HepG2 (cell line): ENCODE measurements at regions not wholly inside any gene's neighbourhood (a gene's known extent, or its start where the extent isn't known, plus 50 kb on each side); places are given as distances from the start of the nearest gene placed in this dataset.

Experiments
- ATAC-seq: fragments of 200-7000 bp; cut with Tn5 transposase; 3 replicates; pipeline ENCODE4 v1.9.1; 2020; ENCODE audit warnings: mild to moderate bottlenecking, moderate library complexity
- BruUV-seq: library from RNA; stranded (reverse); fragments of 400-500 nt; replicated peaks from 2 replicates; lab custom pipeline; 2021; lab: Mats Ljungman, UMichigan
- CTCF ChIA-PET: fragments of 300-600 bp; formaldehyde crosslinking; extraction: SDS; loops from one replicate; lab custom pipeline; 2021; ENCODE audit warnings: low total read pairs, inconsistent platforms, low intra/inter-chr PET ratio; lab: Yijun Ruan, JAX
- POLR2A ChIA-PET: fragments of 350-600 bp; sonication (Branson Sonifier 250); formaldehyde crosslinking; loops from one replicate; lab custom pipeline; 2020; ENCODE audit warnings: antibody characterized with exemption, inconsistent platforms; lab: Yijun Ruan, JAX
- DNase-seq: peaks from one replicate; pipeline ENCODE4 v3.0.0-alpha.2; 2015; ENCODE audit warnings: low spot score
- FAIRE-seq: peaks from 3 replicates; lab custom pipeline; 2011; peaks lifted over from hg19 to GRCh38; lab: Jason Lieb, UNC
- H2AFZ ChIP-seq: one replicate; pipeline ENCODE4 v1.6.1; 2011; ENCODE audit warnings: low read length, inconsistent platforms
- H3K27ac ChIP-seq: fragments of 300-600 bp; 3 replicates; pipeline ENCODE4 v1.8.0; 2011; ENCODE audit warnings: mixed run types, mild to moderate bottlenecking, mixed read lengths, low read length, inconsistent platforms; ENCODE audit not compliant: insufficient read depth; ENCODE audit errors: extremely low read length
- H3K27me3 ChIP-seq, 2 experiments: fragments of 200-600 bp in 1 of 2; 2 replicates in 1 of 2; 3 replicates in 1 of 2; pipeline versions ENCODE4 v1.6.0 to v1.8.0; 2011; ENCODE audit warnings: low read length in 2 of 2, mild to moderate bottlenecking in 2 of 2, moderate library complexity in 2 of 2, inconsistent platforms in 1 of 2; ENCODE audit not compliant: insufficient read depth in 2 of 2, control insufficient read depth in 1 of 2
- H3K36me3 ChIP-seq, 2 experiments: fragments of 200-600 bp in 1 of 2; replicated peaks in 1 of 2; 2 replicates in 1 of 2; 3 replicates in 1 of 2; pipeline versions ENCODE4 v1.5.1 to v1.8.0; 2011; ENCODE audit warnings: low read length in 2 of 2, inconsistent platforms in 1 of 2; ENCODE audit not compliant: insufficient read depth in 2 of 2, control insufficient read depth in 1 of 2
- H3K4me1 ChIP-seq: 2 replicates; pipeline ENCODE4 v1.5.1; 2012; ENCODE audit warnings: low read length, inconsistent platforms; ENCODE audit not compliant: insufficient read depth
- H3K4me2 ChIP-seq: 2 replicates; pipeline ENCODE4 v1.6.0; 2011; ENCODE audit warnings: low read depth, low read length, inconsistent platforms
- H3K4me3 ChIP-seq, 3 experiments: fragments of 200-600 bp in 1 of 3; sonication (generic), shearing (Covaris generic) in 1 of 3; replicated peaks in 1 of 3; 2 replicates each; pipeline ENCODE4 v1.5.1; 2011 to 2016; ENCODE audit warnings: low read length in 3 of 3, inconsistent platforms in 2 of 3, low read depth in 2 of 3, mild to moderate bottlenecking in 2 of 3, control low read depth in 1 of 3, mixed read lengths in 1 of 3; ENCODE audit not compliant: insufficient read depth in 1 of 3
- H3K79me2 ChIP-seq: one replicate; pipeline ENCODE4 v1.6.1; 2011; ENCODE audit warnings: low read length, inconsistent platforms; ENCODE audit not compliant: insufficient read depth
- H3K9ac ChIP-seq: 2 replicates; pipeline ENCODE4 v1.6.0; 2011; ENCODE audit warnings: mild to moderate bottlenecking, low read depth, low read length, inconsistent platforms; ENCODE audit not compliant: insufficient read depth
- H3K9me3 ChIP-seq: 2 replicates; pipeline ENCODE4 v1.5.1; 2012; ENCODE audit warnings: mild to moderate bottlenecking, low read length
- H4K20me1 ChIP-seq: 2 replicates; pipeline ENCODE4 v1.6.0; 2011; ENCODE audit warnings: inconsistent platforms, mild to moderate bottlenecking, low read length, moderate library complexity; ENCODE audit not compliant: insufficient read depth
- ARNT ChIP-seq: fragments of 450-650 bp; IDR thresholded peaks from 2 replicates; pipeline ENCODE4 v1.6.1; 2017
- FOXM1 ChIP-seq: sonication (generic); formaldehyde crosslinking; IDR thresholded peaks from 2 replicates; pipeline ENCODE4 v1.5.0; 2020; ENCODE audit warnings: missing genetic modification reagents
- HDAC1 ChIP-seq: sonication (generic); formaldehyde crosslinking; IDR thresholded peaks from 2 replicates; pipeline ENCODE4 v1.5.1; 2020; ENCODE audit warnings: mild to moderate bottlenecking, missing genetic modification reagents
- HNRNPK ChIP-seq: fragments of 200-400 bp; formaldehyde crosslinking; IDR thresholded peaks from 2 replicates; pipeline ENCODE4 v1.6.1; 2018; ENCODE audit warnings: low read length, low read depth, moderate library complexity, mild to moderate bottlenecking; ENCODE audit not compliant: poor library complexity, severe bottlenecking
- MAFK ChIP-seq, 2 experiments: IDR thresholded peaks in 1 of 2; conservative IDR thresholded peaks in 1 of 2; 2 replicates each; pipeline ENCODE4 v1.6.1; 2011; ENCODE audit warnings: improper control_type of control experiment in 2 of 2, low read length in 2 of 2
- RBM22 ChIP-seq: fragments of 200-400 bp; formaldehyde crosslinking; optimal IDR thresholded peaks from 2 replicates; pipeline ENCODE3; 2017; ENCODE audit warnings: mild to moderate bottlenecking, low read length, moderate library complexity
- XBP1 ChIP-seq: sonication (generic); formaldehyde crosslinking; IDR thresholded peaks from 2 replicates; pipeline ENCODE4 v1.5.0; 2020; ENCODE audit warnings: missing genetic modification reagents
- WGBS: methylation state at CpG from one replicate; pipeline ENCODE4 v1.1.6; 2017; ENCODE audit warnings: low lambda C conversion rate; 5-methylcytosine and 5-hydroxymethylcytosine counted together
- in situ Hi-C: cut with HindIII; loops from 2 replicates; pipeline ENCODE4 v1.10.0; 2017; ENCODE audit warnings: low pct_unique_long_range_greater_than_20kb; ENCODE audit not compliant: extremely low pct_ligation_motif_present
- intact Hi-C: fragments of 100-400 bp; cut with micrococcal nuclease; formaldehyde crosslinking; loops from one replicate; pipeline ENCODE4 v1.10.0; 2022; ENCODE audit not compliant: unreplicated experiment
- TF ChIP-seq, protein P1 (sequence below): sonication (generic); formaldehyde crosslinking; conservative IDR thresholded peaks from 2 replicates; pipeline ENCODE4 v1.4.0; 2020; ENCODE audit warnings: missing genetic modification reagents
- TF ChIP-seq, protein P2 (sequence below): sonication (generic); formaldehyde crosslinking; IDR thresholded peaks from 2 replicates; pipeline ENCODE4 v1.4.0; 2020; ENCODE audit warnings: mild to moderate bottlenecking, missing genetic modification reagents

DNA sequence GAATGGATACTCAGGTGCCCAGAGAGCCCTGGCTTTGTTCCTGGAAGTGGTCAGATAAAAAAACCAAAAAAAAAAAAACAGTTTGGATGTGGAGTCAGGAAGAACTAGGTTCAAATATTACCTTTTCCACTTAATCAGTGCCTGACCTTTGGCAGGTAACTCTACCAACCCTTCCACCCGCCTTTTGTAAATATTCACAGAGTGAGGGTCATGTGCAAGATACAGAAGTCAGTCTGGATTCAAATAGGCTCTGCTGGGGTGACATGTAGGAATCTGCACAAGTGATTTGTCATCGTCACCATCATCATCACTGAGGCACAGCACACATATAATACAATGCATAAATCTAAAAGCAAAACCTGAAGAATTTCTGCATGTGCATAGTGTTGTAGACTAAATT, 490.7 kb downstream of the MIAT start:
- no TSS peak for BruUV-seq
- no peak overlapping the region for H2AFZ ChIP-seq
- H3K4me1 ChIP-seq: no peaks in the 10 kb centered on the region
- H3K27me3 ChIP-seq: peaks cover 0 to 7% of the 10 kb centered on the region in 2 experiments; a peak in 1 of 5 replicates
- H3K9ac ChIP-seq: no peak overlapping the region
- H3K36me3 ChIP-seq: no peaks in the 10 kb centered on the region
- POLR2A ChIA-PET: no interaction called here
- no peaks in the 10 kb centered on the region for H3K79me2 ChIP-seq
- CTCF ChIA-PET: no interaction called here
- H3K27ac ChIP-seq: no peak overlapping the region
- no peaks in the 10 kb centered on the region for H4K20me1 ChIP-seq
- WGBS: 4% methylated on average over 2 of the region's 2 CpGs
- no peak for DNase-seq
- in situ Hi-C loops: no loop called here
- no peak overlapping the region for H3K4me2 ChIP-seq
- ATAC-seq: no peak
- FAIRE-seq: no peak
- H3K4me3 ChIP-seq: no peak overlapping the region
- intact Hi-C loops: no loop called here
- H3K9me3 ChIP-seq: no peaks in the 10 kb centered on the region
- TF ChIP-seq HNRNPK: no peak
- TF ChIP-seq HDAC1: no peak
- TF ChIP-seq, protein P1, sequence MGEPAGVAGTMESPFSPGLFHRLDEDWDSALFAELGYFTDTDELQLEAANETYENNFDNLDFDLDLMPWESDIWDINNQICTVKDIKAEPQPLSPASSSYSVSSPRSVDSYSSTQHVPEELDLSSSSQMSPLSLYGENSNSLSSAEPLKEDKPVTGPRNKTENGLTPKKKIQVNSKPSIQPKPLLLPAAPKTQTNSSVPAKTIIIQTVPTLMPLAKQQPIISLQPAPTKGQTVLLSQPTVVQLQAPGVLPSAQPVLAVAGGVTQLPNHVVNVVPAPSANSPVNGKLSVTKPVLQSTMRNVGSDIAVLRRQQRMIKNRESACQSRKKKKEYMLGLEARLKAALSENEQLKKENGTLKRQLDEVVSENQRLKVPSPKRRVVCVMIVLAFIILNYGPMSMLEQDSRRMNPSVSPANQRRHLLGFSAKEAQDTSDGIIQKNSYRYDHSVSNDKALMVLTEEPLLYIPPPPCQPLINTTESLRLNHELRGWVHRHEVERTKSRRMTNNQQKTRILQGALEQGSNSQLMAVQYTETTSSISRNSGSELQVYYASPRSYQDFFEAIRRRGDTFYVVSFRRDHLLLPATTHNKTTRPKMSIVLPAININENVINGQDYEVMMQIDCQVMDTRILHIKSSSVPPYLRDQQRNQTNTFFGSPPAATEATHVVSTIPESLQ: no peak
- TF ChIP-seq FOXM1 (CRISPR knock-in tag): no peak
- TF ChIP-seq XBP1: no peak
- no peak for TF ChIP-seq RBM22

DNA sequence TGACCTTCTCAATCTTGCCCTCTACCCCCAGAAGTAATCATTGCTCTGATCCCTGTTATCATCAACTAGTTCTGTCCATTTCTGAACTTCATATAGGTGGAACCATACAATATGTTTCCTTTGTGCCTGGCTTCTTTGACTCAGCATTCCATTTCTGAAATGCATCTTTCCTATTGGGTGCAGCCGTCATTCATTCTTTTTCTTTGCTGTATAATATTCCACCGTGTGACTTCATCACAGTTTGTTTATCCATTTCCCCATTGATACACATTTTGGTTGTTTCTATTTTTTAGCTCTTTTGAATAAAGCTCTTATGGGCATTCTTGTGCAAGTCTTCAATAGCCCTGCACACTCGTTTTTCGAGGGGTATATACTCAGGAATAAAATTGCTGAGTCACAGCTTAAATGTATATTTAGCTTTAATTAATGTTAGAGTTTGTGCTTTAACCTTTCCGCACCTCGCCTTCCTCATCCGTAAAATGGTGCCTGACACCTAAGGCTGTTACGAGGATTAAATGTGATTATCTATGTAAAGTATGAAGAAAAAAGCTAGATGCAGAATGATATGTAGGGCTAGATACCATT, 491.6 kb downstream of the MIAT start:
- Histone ChIP-seq H3K4me1 (no peaks in the 10 kb centered on the region), H4K20me1 (no peaks in the 10 kb centered on the region), H3K4me2 (no peak overlapping the region), H3K36me3 (no peaks in the 10 kb centered on the region), H3K27me3 (peaks cover 0 to 7% of the 10 kb centered on the region in 2 experiments; a peak in 1 of 5 replicates), H2AFZ (no peak overlapping the region), H3K27ac (no peak overlapping the region), H3K79me2 (no peaks in the 10 kb centered on the region), H3K4me3 (no peak overlapping the region), H3K9me3 (no peaks in the 10 kb centered on the region), H3K9ac (no peak overlapping the region)
- in situ Hi-C loops: no loop called here
- FAIRE-seq (no peak), DNase-seq (no peak), ATAC-seq (no peak)
- ChIA-PET POLR2A (no interaction called here), CTCF (no interaction called here)
- no TSS peak for BruUV-seq
- WGBS: 62% methylated on average over 8 of the region's 8 CpGs
- intact Hi-C loops: no loop called here
- TF ChIP-seq MAFK (conservative IDR thresholded peaks at IDR 0.05 in 1 of 2, IDR thresholded peaks at IDR 0.05 in 1 of 2; ENCODE audit: low read length in 2 of 2) (peak in 1 of 2 experiments; percentile 51; a peak in 2 of 4 replicates), ARNT (no peak)
- TF ChIP-seq, protein P2, sequence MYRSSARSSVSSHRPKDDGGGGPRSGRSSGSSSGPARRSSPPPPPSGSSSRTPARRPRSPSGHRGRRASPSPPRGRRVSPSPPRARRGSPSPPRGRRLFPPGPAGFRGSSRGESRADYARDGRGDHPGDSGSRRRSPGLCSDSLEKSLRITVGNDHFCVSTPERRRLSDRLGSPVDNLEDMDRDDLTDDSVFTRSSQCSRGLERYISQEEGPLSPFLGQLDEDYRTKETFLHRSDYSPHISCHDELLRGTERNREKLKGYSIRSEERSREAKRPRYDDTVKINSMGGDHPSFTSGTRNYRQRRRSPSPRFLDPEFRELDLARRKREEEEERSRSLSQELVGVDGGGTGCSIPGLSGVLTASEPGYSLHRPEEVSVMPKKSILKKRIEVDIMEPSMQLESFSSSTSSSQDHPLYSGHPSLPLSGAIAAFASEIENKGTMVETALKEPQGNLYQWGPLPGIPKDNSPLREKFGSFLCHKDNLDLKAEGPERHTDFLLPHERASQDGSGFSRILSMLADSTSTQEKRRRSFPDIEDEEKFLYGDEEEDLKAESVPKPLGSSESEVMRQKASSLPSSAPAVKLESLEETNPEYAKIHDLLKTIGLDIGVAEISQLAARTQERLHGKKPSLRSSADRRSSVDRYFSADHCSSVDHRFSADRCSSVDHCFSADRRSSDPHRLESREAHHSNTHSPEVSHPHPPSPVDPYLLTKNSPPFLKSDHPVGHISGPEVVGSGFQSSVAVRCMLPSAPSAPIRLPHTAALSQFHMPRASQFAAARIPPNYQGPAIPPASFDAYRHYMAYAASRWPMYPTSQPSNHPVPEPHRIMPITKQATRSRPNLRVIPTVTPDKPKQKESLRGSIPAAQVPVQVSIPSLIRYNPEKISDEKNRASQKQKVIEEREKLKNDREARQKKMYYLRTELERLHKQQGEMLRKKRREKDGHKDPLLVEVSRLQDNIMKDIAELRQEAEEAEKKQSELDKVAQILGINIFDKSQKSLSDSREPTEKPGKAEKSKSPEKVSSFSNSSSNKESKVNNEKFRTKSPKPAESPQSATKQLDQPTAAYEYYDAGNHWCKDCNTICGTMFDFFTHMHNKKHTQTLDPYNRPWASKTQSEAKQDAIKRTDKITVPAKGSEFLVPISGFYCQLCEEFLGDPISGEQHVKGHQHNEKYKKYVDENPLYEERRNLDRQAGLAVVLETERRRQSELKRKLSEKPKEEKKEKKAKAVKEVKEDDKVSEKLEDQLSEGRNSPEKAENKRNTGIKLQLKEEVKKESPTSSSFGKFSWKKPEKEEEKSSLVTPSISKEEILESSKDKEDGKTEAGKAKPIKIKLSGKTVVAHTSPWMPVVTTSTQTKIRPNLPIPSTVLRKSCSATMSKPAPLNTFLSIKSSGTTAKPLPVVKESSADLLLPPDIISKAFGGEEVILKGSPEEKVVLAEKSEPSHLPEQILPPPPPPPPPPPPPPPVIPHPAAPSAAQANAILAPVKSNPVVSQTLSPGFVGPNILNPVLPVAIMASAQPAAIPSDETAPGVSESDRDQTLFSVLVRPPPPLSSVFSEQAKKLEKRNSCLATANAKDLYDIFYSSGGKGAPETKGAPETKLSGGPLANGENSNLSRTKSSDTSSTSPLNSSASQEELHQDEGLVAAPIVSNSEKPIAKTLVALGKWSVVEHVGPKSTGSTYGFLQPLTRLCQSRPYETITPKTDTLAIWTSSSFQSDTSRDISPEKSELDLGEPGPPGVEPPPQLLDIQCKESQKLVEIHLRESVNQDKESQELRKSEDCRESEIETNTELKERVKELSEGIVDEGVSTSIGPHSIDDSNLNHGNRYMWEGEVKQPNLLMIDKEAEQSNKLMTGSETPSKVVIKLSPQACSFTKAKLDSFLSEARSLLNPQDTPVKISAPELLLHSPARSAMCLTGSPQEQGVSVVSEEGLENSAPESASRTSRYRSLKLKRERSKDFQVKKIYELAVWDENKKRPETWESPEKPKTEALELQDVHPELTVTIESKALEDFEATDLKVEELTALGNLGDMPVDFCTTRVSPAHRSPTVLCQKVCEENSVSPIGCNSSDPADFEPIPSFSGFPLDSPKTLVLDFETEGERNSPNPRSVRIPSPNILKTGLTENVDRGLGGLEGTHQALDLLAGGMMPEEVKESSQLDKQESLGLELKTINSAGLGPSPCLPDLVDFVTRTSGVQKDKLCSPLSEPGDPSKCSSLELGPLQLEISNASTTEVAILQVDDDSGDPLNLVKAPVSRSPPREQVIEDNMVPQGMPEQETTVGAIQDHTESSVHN: no peak
